ENCODE measurements at regions not wholly inside any gene's neighbourhood (a gene's known extent, or its start where the extent isn't known, plus 50 kb on each side); places are given as distances from the start of the nearest gene placed in this dataset.
"Not testable (repeated sequence)": the region's sequence is repeated elsewhere in the genome, so short reads cannot be mapped to it uniquely, and the experiment has no call there.

GRCh38 chr18:21978546-21979170, 190.7 kb upstream of the GATA6 start:
- 54 to 57% methylated on average over 11 to 13 of the region's 13 CpGs for WGBS, 2 donors
- Histone ChIP-seq H3K4me1 (no peaks in the 10 kb centered on the region), H3K27me3 (no peaks in the 10 kb centered on the region), H3K4me3 (no peak overlapping the region), H3K27ac (no peak overlapping the region), H3K36me3 (ENCODE audit: low read depth, missing control alignments) (no peaks in the 10 kb centered on the region), H3K9me3 (no peaks in the 10 kb centered on the region)
- no peak for DNase-seq
- TF ChIP-seq POLR2A (IDR thresholded peaks at IDR 0.05) = no peak
- TF ChIP-seq CTCF (IDR thresholded peaks at IDR 0.05) = no peak
- intact Hi-C loops (cut with DNase I; ENCODE audit: low total_unique reads) = no loop called here

- no peaks in the 10 kb centered on the region for H3K27me3 ChIP-seq
- H3K9me3 ChIP-seq = no peaks in the 10 kb centered on the region
- H3K4me1 ChIP-seq = no peaks in the 10 kb centered on the region
- no peak for DNase-seq
- H3K36me3 ChIP-seq (ENCODE audit: low read depth, missing control alignments) = no peaks in the 10 kb centered on the region
- no peak overlapping the region for H3K27ac ChIP-seq
- intact Hi-C loops (cut with DNase I; ENCODE audit: low total_unique reads) = no loop called here
- no peak for TF ChIP-seq POLR2A (IDR thresholded peaks at IDR 0.05)
- WGBS, 2 donors = 78 to 90% methylated on average over 4 of the region's 4 CpGs
- no peak overlapping the region for H3K4me3 ChIP-seq
These were observed 190.2 kb upstream of the GATA6 start for GRCh38 chr18:21979171-21979560.

GRCh38 chr18:21979759-21980158, 189.6 kb upstream of the GATA6 start:
- TF ChIP-seq CTCF (IDR thresholded peaks at IDR 0.05) (no peak), POLR2A (IDR thresholded peaks at IDR 0.05) (no peak)
- Histone ChIP-seq H3K27ac (no peak overlapping the region), H3K9me3 (no peaks in the 10 kb centered on the region), H3K36me3 (ENCODE audit: low read depth, missing control alignments) (no peaks in the 10 kb centered on the region), H3K27me3 (no peaks in the 10 kb centered on the region), H3K4me3 (no peak overlapping the region), H3K4me1 (no peaks in the 10 kb centered on the region)
- no peak for DNase-seq
- WGBS, 2 donors = 85 to 91% methylated on average over 1 of the region's 1 CpG
- intact Hi-C loops (cut with DNase I; ENCODE audit: low total_unique reads) = no loop called here

- H3K4me3 ChIP-seq = no peak overlapping the region
- no peaks in the 10 kb centered on the region for H3K9me3 ChIP-seq
- no peaks in the 10 kb centered on the region for H3K4me1 ChIP-seq
- WGBS, 2 donors = 82 to 87% methylated on average over 4 to 5 of the region's 5 CpGs
- no peaks in the 10 kb centered on the region for H3K36me3 ChIP-seq (ENCODE audit: low read depth, missing control alignments)
- intact Hi-C loops (cut with DNase I; ENCODE audit: low total_unique reads) = no loop called here
- no peak overlapping the region for H3K27ac ChIP-seq
- DNase-seq = no peak
- no peaks in the 10 kb centered on the region for H3K27me3 ChIP-seq
- TF ChIP-seq POLR2A (IDR thresholded peaks at IDR 0.05) (no peak), CTCF (IDR thresholded peaks at IDR 0.05) (no peak)
These were observed 188.6 kb upstream of the GATA6 start for GRCh38 chr18:21980744-21981143.

- WGBS, 2 donors = 84 to 85% methylated on average over 11 of the region's 11 CpGs
- H3K36me3 ChIP-seq (ENCODE audit: low read depth, missing control alignments); H3K4me3 ChIP-seq; H3K4me1 ChIP-seq; DNase-seq; intact Hi-C loops (cut with DNase I; ENCODE audit: low total_unique reads); H3K27ac ChIP-seq; H3K9me3 ChIP-seq; H3K27me3 ChIP-seq: not testable (repeated sequence)
These were observed 187.9 kb upstream of the GATA6 start for GRCh38 chr18:21981489-21981888.

- Histone ChIP-seq H3K27me3 (no peaks in the 10 kb centered on the region), H3K4me3 (no peak overlapping the region), H3K27ac (no peak overlapping the region), H3K36me3 (ENCODE audit: low read depth, missing control alignments) (no peaks in the 10 kb centered on the region), H3K4me1 (no peaks in the 10 kb centered on the region), H3K9me3 (no peaks in the 10 kb centered on the region)
- WGBS, 2 donors = 43 to 50% methylated on average over 1 of the region's 1 CpG
- DNase-seq = no peak
- intact Hi-C loops (cut with DNase I; ENCODE audit: low total_unique reads) = loop anchor here (10.0 kb wide), 1 partner anchor 184 kb away; no protein-coding TSS in a partner anchor
- TF ChIP-seq CTCF (IDR thresholded peaks at IDR 0.05) (no peak), POLR2A (IDR thresholded peaks at IDR 0.05) (no peak)
These were observed 178.3 kb upstream of the GATA6 start for GRCh38 chr18:21991081-21991534.
